ENCODE measurements at regions not wholly inside any gene's neighbourhood (a gene's known extent, or its start where the extent isn't known, plus 50 kb on each side); places are given as distances from the start of the nearest gene placed in this dataset.
"Not testable (repeated sequence)": the region's sequence is repeated elsewhere in the genome, so short reads cannot be mapped to it uniquely, and the experiment has no call there.

GRCh38 chr17:77508047-77508715 is 367.4 kb downstream of the SEC14L1 start:
- no peak for DNase-seq

GRCh38 chr17:77509089-77509488 is 368.3 kb downstream of the SEC14L1 start:
- no peak for DNase-seq

- no peak for DNase-seq
Observed at GRCh38 chr17:77509599-77509998, 368.8 kb downstream of the SEC14L1 start.

- no peak for DNase-seq
Observed at GRCh38 chr17:77510133-77510796, 369.5 kb downstream of the SEC14L1 start.

GRCh38 chr17:77511514-77512061 is 370.8 kb downstream of the SEC14L1 start:
- DNase-seq: no peak

GRCh38 chr17:77512062-77512946 is 371.5 kb downstream of the SEC14L1 start:
- DNase-seq: no peak

- no peak for DNase-seq
Observed at GRCh38 chr17:77513045-77513444, 372.3 kb downstream of the SEC14L1 start.

GRCh38 chr17:77515227-77515626 is 374.5 kb downstream of the SEC14L1 start:
- DNase-seq: no peak

- no peak for DNase-seq
Observed at GRCh38 chr17:77516902-77517301, 376.1 kb downstream of the SEC14L1 start.

- DNase-seq: no peak
Observed at GRCh38 chr17:77521076-77521475, 380.3 kb downstream of the SEC14L1 start.

- DNase-seq: no peak
Observed at GRCh38 chr17:77523540-77523939, 382.8 kb downstream of the SEC14L1 start.

- no peak for DNase-seq
Observed at GRCh38 chr17:77526259-77526711, 385.5 kb downstream of the SEC14L1 start.

GRCh38 chr17:77526728-77527350 is 386.1 kb downstream of the SEC14L1 start:
- DNase-seq: no peak

GRCh38 chr17:77527409-77527808 is 386.6 kb downstream of the SEC14L1 start:
- no peak for DNase-seq

GRCh38 chr17:77527836-77528505 is 387.2 kb downstream of the SEC14L1 start:
- no peak for DNase-seq

GRCh38 chr17:77528516-77529327 is 388.0 kb downstream of the SEC14L1 start:
- no peak for DNase-seq

- no peak for DNase-seq
Observed at GRCh38 chr17:77529328-77529650, 388.5 kb downstream of the SEC14L1 start.

GRCh38 chr17:77530591-77530990 is 389.8 kb downstream of the SEC14L1 start:
- DNase-seq: no peak

GRCh38 chr17:77531002-77531401 is 390.2 kb downstream of the SEC14L1 start:
- no peak for DNase-seq

- no peak for DNase-seq
Observed at GRCh38 chr17:77531641-77532040, 390.9 kb downstream of the SEC14L1 start.

- DNase-seq: not testable (repeated sequence)
Observed at GRCh38 chr17:77533697-77534096, 392.9 kb downstream of the SEC14L1 start.

All from 8988T (cell line).